Uterus (tissue), 2 donors: ENCODE measurements at regions not wholly inside any gene's neighbourhood (a gene's known extent, or its start where the extent isn't known, plus 50 kb on each side); places are given as distances from the start of the nearest gene placed in this dataset.

ENCODE experiments used
- POLR2A ChIP-seq, 2 donors: fragments of 450-650 bp; IDR thresholded peaks; one replicate each; pipeline ENCODE4 v1.6.1; 2016; ENCODE audit warnings: antibody characterized with exemption in 2 of 2, mild to moderate bottlenecking in 1 of 2, moderate library complexity in 1 of 2
- TF ChIP-seq, protein P1 (sequence below), 4 experiments: fragments of 200-600 bp in 2 of 4; fragments of 450-650 bp in 2 of 4; sonication (generic) in 2 of 4; IDR thresholded peaks; one replicate each; pipeline ENCODE4 v1.5.1; 2016 to 2019; ENCODE audit warnings: antibody characterized with exemption in 4 of 4, mild to moderate bottlenecking in 2 of 4, moderate library complexity in 1 of 4

GRCh38 chr11:116513894-116514293 lies 258.9 kb downstream of the BUD13 start:
- no peak for TF ChIP-seq POLR2A (IDR thresholded peaks at IDR 0.05)
- TF ChIP-seq, protein P1, sequence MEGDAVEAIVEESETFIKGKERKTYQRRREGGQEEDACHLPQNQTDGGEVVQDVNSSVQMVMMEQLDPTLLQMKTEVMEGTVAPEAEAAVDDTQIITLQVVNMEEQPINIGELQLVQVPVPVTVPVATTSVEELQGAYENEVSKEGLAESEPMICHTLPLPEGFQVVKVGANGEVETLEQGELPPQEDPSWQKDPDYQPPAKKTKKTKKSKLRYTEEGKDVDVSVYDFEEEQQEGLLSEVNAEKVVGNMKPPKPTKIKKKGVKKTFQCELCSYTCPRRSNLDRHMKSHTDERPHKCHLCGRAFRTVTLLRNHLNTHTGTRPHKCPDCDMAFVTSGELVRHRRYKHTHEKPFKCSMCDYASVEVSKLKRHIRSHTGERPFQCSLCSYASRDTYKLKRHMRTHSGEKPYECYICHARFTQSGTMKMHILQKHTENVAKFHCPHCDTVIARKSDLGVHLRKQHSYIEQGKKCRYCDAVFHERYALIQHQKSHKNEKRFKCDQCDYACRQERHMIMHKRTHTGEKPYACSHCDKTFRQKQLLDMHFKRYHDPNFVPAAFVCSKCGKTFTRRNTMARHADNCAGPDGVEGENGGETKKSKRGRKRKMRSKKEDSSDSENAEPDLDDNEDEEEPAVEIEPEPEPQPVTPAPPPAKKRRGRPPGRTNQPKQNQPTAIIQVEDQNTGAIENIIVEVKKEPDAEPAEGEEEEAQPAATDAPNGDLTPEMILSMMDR (IDR thresholded peaks at IDR 0.05), result no peak
